ENCODE measurements at regions not wholly inside any gene's neighbourhood (a gene's known extent, or its start where the extent isn't known, plus 50 kb on each side); places are given as distances from the start of the nearest gene placed in this dataset.

GRCh38 chr5:74251141-74252035 is 389.1 kb downstream of the ENC1 start:
- DNase-seq = no peak

- no peak for DNase-seq
These were observed 390.0 kb downstream of the ENC1 start for GRCh38 chr5:74250304-74251102.

- DNase-seq = no peak
These were observed 392.0 kb downstream of the ENC1 start for GRCh38 chr5:74248576-74248975.

DNA sequence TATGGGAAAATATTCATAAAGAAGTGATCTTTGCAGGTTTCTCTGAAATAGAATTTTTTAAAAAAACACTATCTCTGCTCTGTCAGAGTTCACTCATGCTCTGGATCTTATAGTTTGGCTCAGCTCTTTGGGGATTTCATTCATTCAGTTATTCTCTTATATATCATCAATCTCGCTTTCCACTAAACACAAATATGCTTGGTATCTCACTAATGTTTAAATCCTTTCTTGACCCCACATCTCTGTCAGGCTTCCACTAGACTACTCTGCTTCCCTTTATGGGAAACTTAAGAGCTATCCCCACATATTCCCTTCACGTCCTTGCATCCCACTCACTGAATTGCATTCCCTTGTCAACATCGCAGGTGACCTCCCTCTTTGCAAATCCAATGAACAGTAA is 396.1 kb downstream of the ENC1 start:
- DNase-seq = no peak

GRCh38 chr5:74243634-74244033 is 396.9 kb downstream of the ENC1 start:
- DNase-seq = no peak

- DNase-seq = no peak
These were observed 398.0 kb downstream of the ENC1 start for GRCh38 chr5:74242516-74242915.

DNA sequence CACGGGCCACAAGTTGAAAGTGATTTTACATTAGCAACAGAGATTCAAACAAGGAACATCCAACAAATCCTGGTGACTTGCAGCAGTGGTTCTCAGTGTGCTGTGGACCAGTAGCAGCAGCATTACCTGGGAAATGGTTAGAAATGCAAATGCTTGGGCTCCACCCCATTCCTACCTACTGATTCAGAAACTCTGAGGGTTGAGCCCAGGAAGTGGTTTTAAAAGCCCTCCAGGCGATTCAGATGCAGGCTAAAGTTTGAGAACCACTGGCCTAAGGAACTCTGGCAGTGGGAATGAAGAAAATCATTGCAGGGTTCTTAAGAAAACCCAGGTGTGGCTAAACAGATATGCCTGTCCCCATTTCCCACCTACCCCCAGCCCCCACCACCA is 398.8 kb downstream of the ENC1 start:
- no peak for DNase-seq

- no peak for DNase-seq
These were observed 399.5 kb downstream of the ENC1 start for GRCh38 chr5:74240783-74241750.

- no peak for DNase-seq
These were observed 401.3 kb downstream of the ENC1 start for GRCh38 chr5:74239261-74239660.

GRCh38 chr5:74237571-74238145 is 402.9 kb downstream of the ENC1 start:
- no peak for DNase-seq

GRCh38 chr5:74235552-74235951 is 405.0 kb downstream of the ENC1 start:
- no peak for DNase-seq

- DNase-seq = no peak
These were observed 407.0 kb downstream of the ENC1 start for GRCh38 chr5:74233571-74233970.

DNA sequence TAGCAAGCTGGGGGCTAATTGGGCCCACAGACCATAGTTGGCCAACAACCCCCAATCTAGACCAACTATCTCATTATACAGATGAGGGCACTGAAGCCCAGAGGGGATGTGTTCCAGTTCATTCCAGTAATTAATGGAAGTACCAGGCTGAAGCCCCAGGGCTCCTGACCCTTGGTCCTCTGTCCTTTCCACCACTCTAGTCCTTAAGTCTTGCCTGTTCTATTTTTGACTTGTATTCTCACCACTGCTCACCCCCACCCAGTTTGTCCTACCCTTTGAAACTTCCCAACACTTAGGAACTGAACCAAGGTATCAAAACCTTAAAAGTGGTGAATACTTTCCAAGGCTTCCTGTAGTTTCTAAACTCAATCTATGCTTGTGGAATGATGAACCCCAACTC is 407.4 kb downstream of the ENC1 start:
- no peak for DNase-seq

GRCh38 chr5:74232276-74232675 is 408.3 kb downstream of the ENC1 start:
- no peak for DNase-seq

GRCh38 chr5:74231697-74232096 is 408.8 kb downstream of the ENC1 start:
- DNase-seq = no peak

- no peak for DNase-seq
These were observed 413.6 kb downstream of the ENC1 start for GRCh38 chr5:74226716-74227485.

GRCh38 chr5:74225587-74225986 is 414.9 kb downstream of the ENC1 start:
- DNase-seq = no peak

DNA sequence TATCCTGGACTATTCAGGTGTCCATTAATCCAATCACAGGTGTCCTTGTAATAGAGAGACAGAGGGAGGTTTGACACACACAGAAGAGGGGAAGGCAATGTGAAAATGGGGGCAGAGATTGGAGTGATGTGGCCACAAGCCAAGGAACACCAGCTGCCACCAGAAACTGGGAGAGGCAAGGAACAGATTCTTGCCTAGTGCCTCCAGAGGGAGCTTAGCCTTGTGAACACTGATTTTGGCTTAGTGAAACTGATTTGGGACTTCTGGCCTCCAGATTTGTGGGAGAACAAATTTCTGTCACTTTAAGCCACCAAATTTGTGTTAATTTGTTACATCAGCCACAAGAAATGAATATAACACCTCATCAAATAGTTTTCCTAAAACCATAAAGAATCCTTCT is 416.2 kb downstream of the ENC1 start:
- DNase-seq = no peak

- DNase-seq = no peak
These were observed 417.7 kb downstream of the ENC1 start for GRCh38 chr5:74222806-74223205.

DNA sequence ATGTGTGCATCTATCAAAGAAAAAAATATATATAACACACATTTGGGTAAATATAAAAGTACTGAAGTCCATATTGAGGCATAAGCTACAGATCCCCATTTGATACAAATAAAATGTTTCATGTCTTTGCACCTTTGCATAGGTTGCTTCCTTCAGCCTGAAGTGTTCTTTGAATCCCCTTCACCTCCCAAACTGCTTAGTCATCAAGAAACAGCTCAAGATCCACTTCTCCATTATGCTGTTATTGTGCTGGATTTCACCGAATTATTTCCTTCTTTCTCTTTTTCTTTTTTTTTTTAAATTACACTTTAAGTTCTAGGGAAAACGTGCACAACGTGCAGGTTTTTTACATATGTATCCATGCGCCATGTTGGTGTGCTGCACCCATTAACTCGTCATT is 419.1 kb downstream of the ENC1 start:
- DNase-seq = no peak

- DNase-seq = no peak
These were observed 424.5 kb downstream of the ENC1 start for GRCh38 chr5:74216012-74216411.

- DNase-seq = no peak
These were observed 428.2 kb downstream of the ENC1 start for GRCh38 chr5:74212336-74212735.
